ENCODE measurements at regions not wholly inside any gene's neighbourhood (a gene's known extent, or its start where the extent isn't known, plus 50 kb on each side); places are given as distances from the start of the nearest gene placed in this dataset.
"Not testable (repeated sequence)": the region's sequence is repeated elsewhere in the genome, so short reads cannot be mapped to it uniquely, and the experiment has no call there.

DNA sequence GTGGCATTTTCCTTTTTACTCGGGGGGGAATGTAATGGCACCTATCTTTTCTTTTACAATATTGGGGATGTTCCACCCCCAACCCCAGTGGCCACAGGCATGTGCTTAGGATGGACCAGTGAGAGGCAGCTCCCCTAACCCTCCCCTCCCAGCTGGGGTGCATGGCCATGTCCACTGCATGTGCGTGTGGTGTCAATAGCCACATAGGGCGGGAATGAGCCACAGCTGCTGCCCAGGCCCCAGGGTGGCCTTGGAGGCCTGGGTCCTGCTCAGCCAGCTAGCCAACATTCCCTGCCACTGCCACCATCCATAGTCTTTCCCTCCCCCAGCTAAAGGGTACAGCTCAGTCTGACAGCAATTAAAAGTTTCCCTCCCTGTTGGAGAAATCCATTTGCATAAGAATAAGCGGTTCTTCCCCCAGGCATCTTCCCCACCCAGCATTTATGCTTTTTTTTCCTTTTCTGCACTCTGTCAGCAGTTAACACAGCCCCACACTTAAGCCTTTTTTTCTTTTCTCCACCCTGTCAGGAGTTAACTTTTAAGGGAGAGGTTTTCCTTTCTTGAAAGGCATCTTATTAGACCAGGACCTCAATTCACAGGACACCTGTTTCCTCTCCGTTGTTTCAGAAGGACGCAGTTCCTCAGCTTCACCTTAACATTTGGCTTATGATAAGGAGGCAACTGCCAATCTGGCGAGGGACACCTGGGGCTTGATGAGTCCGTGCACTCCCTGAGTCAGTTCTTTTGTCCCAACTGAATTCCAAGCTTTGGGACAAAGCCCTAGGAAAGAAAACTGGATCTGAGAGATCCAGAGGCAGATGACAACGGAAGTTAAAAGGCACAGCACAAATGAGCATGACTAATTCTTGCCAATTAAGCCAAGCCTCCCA lies 121.4 kb downstream of the TPBG start:
- peak overlapping the region in 1 of 8 donors; percentile 2 for H3K4me3 Mint-ChIP-seq
- DNase-seq (no peak), ATAC-seq (ENCODE audit: low read depth in 2 of 2) (no peak)
- H3K9me3 Mint-ChIP-seq: peaks cover 4 to 35% (median 16%) of the 10 kb centered on the region in 7 donors
- peak overlapping the region in 1 of 6 donors; percentile 70 for H3K27ac Mint-ChIP-seq
- no peaks in the 10 kb centered on the region for H3K4me1 Mint-ChIP-seq
- H3K27me3 Mint-ChIP-seq: no peaks in the 10 kb centered on the region
- no peaks in the 10 kb centered on the region for H3K36me3 Mint-ChIP-seq

GRCh38 chr6:82487895-82488294 lies 124.3 kb downstream of the TPBG start:
- no peaks in the 10 kb centered on the region for H3K36me3 Mint-ChIP-seq
- DNase-seq (no peak), ATAC-seq (ENCODE audit: low read depth in 2 of 2) (no peak)
- H3K4me3 Mint-ChIP-seq: no peak overlapping the region
- H3K27me3 Mint-ChIP-seq: no peaks in the 10 kb centered on the region
- H3K9me3 Mint-ChIP-seq: peaks cover 4 to 37% (median 18%) of the 10 kb centered on the region in 7 donors
- H3K4me1 Mint-ChIP-seq: no peaks in the 10 kb centered on the region
- H3K27ac Mint-ChIP-seq: no peak overlapping the region

- no peak overlapping the region for H3K4me3 Mint-ChIP-seq
- H3K27ac Mint-ChIP-seq: no peak overlapping the region
- no peak for DNase-seq
- ATAC-seq (ENCODE audit: low read depth in 2 of 2): no peak
- H3K36me3 Mint-ChIP-seq: no peaks in the 10 kb centered on the region
- H3K9me3 Mint-ChIP-seq: peaks cover 4 to 37% (median 18%) of the 10 kb centered on the region in 7 donors
- no peaks in the 10 kb centered on the region for H3K4me1 Mint-ChIP-seq
- H3K27me3 Mint-ChIP-seq: no peaks in the 10 kb centered on the region
These were observed 124.8 kb downstream of the TPBG start for GRCh38 chr6:82488403-82488802.

DNA sequence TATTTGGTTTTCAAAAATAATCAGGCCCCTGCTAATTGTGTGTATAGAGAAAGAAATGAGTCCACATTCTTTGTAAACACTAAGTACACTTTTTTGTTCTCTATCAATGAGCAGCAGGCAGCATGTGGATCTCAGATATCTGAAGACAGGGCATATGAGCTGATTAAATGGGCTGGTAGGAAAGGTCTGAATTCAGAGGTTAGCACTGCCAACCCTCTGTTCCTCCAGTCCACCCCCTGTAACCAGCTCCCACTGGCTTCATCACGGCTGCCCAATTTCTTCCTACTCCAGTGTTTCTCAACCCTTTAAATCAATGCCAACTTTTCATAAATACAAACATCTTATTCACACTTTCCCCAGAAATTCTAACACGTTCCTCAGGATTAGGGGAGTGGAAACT lies 128.5 kb downstream of the TPBG start:
- DNase-seq (no peak), ATAC-seq (ENCODE audit: low read depth in 2 of 2) (no peak)
- Mint-ChIP-seq H3K9me3 (peaks cover 4 to 20% (median 8%) of the 10 kb centered on the region in 7 donors), H3K27me3 (no peaks in the 10 kb centered on the region), H3K36me3 (no peaks in the 10 kb centered on the region), H3K4me3 (no peak overlapping the region), H3K27ac (no peak overlapping the region), H3K4me1 (no peaks in the 10 kb centered on the region)

DNA sequence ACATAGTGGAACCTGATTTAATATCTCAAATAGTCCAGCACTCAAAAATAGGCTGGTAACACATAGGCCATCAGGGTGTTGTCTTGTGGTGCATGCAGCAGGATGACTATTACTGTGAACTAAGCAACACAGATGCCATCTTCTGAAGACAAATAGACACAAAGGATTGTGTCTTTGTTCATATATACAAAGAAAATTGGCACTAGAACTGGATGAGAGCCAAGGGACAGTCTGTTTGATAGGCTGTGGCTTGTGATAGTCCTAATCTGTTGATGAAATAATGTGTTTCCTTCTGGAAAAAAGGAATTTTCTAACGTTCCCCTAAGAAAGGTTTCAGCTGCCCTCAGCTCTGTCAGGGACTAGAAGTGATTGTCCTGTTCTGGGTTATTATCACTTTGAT lies 129.8 kb downstream of the TPBG start:
- peaks cover 2 to 16% (median 5%) of the 10 kb centered on the region in 7 donors for H3K9me3 Mint-ChIP-seq
- ATAC-seq (ENCODE audit: low read depth in 2 of 2): no peak
- H3K27ac Mint-ChIP-seq: no peak overlapping the region
- no peak overlapping the region for H3K4me3 Mint-ChIP-seq
- H3K27me3 Mint-ChIP-seq: no peaks in the 10 kb centered on the region
- H3K4me1 Mint-ChIP-seq: no peaks in the 10 kb centered on the region
- DNase-seq: no peak
- no peaks in the 10 kb centered on the region for H3K36me3 Mint-ChIP-seq

- H3K4me1 Mint-ChIP-seq: no peaks in the 10 kb centered on the region
- H3K27ac Mint-ChIP-seq: no peak overlapping the region
- H3K4me3 Mint-ChIP-seq: no peak overlapping the region
- H3K36me3 Mint-ChIP-seq: no peaks in the 10 kb centered on the region
- DNase-seq (no peak), ATAC-seq (ENCODE audit: low read depth in 2 of 2) (no peak)
- no peaks in the 10 kb centered on the region for H3K27me3 Mint-ChIP-seq
- peaks cover 2 to 12% (median 5%) of the 10 kb centered on the region in 7 donors for H3K9me3 Mint-ChIP-seq
These were observed 130.8 kb downstream of the TPBG start for GRCh38 chr6:82494367-82494766.

DNA sequence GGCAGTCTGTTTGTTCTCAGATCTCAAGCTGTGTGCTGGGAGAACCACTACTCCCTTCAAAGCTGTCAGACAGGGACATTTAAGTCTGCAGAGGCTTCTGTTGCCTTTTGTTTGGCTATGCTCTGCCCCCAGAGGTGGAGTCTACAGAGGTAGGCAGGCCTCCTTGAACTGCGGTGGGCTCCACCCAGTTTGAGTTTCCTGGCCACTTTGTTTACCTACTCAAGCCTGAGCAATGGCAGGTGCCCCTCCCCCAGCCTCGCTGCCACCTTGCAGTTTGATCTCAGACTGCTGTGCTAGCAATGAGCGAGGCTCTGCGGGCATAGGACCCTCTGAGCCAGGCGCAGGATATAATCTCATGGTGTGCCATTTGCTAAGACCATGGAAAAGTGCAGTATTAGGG lies 138.3 kb downstream of the TPBG start:
- H3K4me1 Mint-ChIP-seq; H3K4me3 Mint-ChIP-seq; H3K27ac Mint-ChIP-seq; ATAC-seq (ENCODE audit: low read depth in 2 of 2); DNase-seq; H3K27me3 Mint-ChIP-seq; H3K36me3 Mint-ChIP-seq: not testable (repeated sequence)
- H3K9me3 Mint-ChIP-seq: peaks cover 2 to 20% (median 3%) of the 10 kb centered on the region in 7 donors

DNA sequence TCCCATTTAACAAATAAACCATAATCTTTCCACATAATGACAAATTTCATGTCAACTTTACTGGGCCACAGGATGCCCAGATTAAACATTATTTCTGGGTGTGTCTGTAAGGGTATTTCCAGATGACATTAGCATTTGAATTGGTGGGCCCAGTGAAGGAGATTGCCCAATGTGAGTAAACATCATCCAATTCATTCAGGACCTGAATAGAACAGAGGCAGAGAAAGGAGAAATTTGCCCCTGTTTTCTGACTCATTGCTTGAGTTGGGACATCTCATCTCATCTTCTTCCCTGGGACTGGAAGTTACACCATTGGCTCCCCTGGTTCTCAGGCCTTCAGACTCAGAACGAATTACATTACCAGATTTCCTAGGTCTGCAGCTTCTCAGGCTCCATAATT lies 142.9 kb downstream of the TPBG start:
- Mint-ChIP-seq H3K27me3 (no peaks in the 10 kb centered on the region), H3K4me1 (no peaks in the 10 kb centered on the region), H3K9me3 (peaks cover 0 to 9% (median 4%) of the 10 kb centered on the region in 7 donors), H3K36me3 (no peaks in the 10 kb centered on the region), H3K27ac (no peak overlapping the region), H3K4me3 (no peak overlapping the region)
- no peak for ATAC-seq (ENCODE audit: low read depth in 2 of 2)
- DNase-seq: no peak

- Mint-ChIP-seq H3K4me1 (no peaks in the 10 kb centered on the region), H3K27ac (no peak overlapping the region), H3K27me3 (no peaks in the 10 kb centered on the region), H3K4me3 (no peak overlapping the region), H3K36me3 (no peaks in the 10 kb centered on the region), H3K9me3 (peaks cover 0 to 9% (median 4%) of the 10 kb centered on the region in 7 donors)
- ATAC-seq (ENCODE audit: low read depth in 2 of 2): no peak
- DNase-seq: no peak
These were observed 143.5 kb downstream of the TPBG start for GRCh38 chr6:82507112-82507511.

GRCh38 chr6:82511546-82511945 lies 147.9 kb downstream of the TPBG start:
- no peaks in the 10 kb centered on the region for H3K27me3 Mint-ChIP-seq
- H3K4me3 Mint-ChIP-seq: no peak overlapping the region
- H3K4me1 Mint-ChIP-seq: no peaks in the 10 kb centered on the region
- no peak overlapping the region for H3K27ac Mint-ChIP-seq
- peaks cover 5 to 15% (median 12%) of the 10 kb centered on the region in 7 donors for H3K9me3 Mint-ChIP-seq
- no peak for ATAC-seq (ENCODE audit: low read depth in 2 of 2)
- DNase-seq: no peak
- no peaks in the 10 kb centered on the region for H3K36me3 Mint-ChIP-seq

DNA sequence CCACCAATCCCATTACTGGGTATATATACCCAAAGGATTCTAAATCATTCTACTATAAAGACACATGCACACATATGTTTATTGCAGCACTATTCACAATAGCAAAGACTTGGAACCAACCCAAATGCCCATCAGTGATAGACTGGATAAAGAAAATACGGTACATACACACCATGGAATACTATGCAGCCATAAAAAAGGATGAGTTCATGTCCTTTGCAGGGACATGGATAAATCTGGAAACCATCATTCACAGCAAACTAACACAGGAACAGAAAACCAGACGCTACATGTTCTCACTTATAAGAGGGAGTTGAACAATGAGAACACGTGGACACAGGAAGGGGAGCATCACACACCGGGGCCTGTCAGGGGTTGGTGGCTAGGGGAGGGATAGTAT lies 154.3 kb downstream of the TPBG start:
- not testable (repeated sequence) for H3K4me1 Mint-ChIP-seq; DNase-seq; ATAC-seq (ENCODE audit: low read depth in 2 of 2); H3K27me3 Mint-ChIP-seq; H3K36me3 Mint-ChIP-seq; H3K27ac Mint-ChIP-seq; H3K4me3 Mint-ChIP-seq
- peaks cover 7 to 28% (median 18%) of the 10 kb centered on the region in 7 donors for H3K9me3 Mint-ChIP-seq

DNA sequence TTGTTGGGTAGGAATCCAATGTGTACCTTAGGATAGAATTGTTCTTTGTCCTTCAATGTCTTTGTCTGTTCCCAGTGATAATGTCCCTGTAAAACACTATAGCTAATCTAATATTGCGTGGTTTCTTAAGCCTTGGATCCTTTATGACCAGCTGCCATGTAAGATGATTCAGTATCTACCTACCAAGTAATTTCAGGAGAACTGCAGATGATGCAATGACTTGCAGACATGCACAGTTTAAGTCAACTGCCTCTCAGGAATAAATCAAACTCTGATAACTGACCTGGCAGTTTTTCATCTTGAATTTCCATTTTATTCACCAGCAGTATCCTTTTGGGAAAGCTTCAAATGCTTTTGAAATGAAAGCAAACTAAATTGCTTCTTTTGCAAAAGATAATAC lies 157.8 kb downstream of the TPBG start:
- no peak for ATAC-seq (ENCODE audit: low read depth in 2 of 2)
- H3K4me3 Mint-ChIP-seq: no peak overlapping the region
- H3K27ac Mint-ChIP-seq: no peak overlapping the region
- no peaks in the 10 kb centered on the region for H3K27me3 Mint-ChIP-seq
- H3K36me3 Mint-ChIP-seq: no peaks in the 10 kb centered on the region
- no peaks in the 10 kb centered on the region for H3K4me1 Mint-ChIP-seq
- peaks cover 1 to 20% (median 10%) of the 10 kb centered on the region in 7 donors for H3K9me3 Mint-ChIP-seq
- DNase-seq: no peak

GRCh38 chr6:82521861-82522260 lies 158.2 kb downstream of the TPBG start:
- DNase-seq: no peak

GRCh38 chr6:82524031-82524430 lies 160.4 kb downstream of the TPBG start:
- ATAC-seq (ENCODE audit: low read depth in 2 of 2): no peak
- no peaks in the 10 kb centered on the region for H3K27me3 Mint-ChIP-seq

More at GRCh38 chr6:82521861-82522260, 158.2 kb downstream of the TPBG start:
- no peak for ATAC-seq (ENCODE audit: low read depth in 2 of 2)
- H3K36me3 Mint-ChIP-seq: no peaks in the 10 kb centered on the region
- no peaks in the 10 kb centered on the region for H3K4me1 Mint-ChIP-seq
- no peak overlapping the region for H3K27ac Mint-ChIP-seq
- H3K4me3 Mint-ChIP-seq: no peak overlapping the region
- peaks cover 1 to 20% (median 10%) of the 10 kb centered on the region in 7 donors for H3K9me3 Mint-ChIP-seq
- no peaks in the 10 kb centered on the region for H3K27me3 Mint-ChIP-seq

More at GRCh38 chr6:82524031-82524430, 160.4 kb downstream of the TPBG start:
- no peak overlapping the region for H3K27ac Mint-ChIP-seq
- H3K9me3 Mint-ChIP-seq: peaks cover 0 to 16% (median 6%) of the 10 kb centered on the region in 7 donors
- no peaks in the 10 kb centered on the region for H3K4me1 Mint-ChIP-seq
- H3K36me3 Mint-ChIP-seq: no peaks in the 10 kb centered on the region
- H3K4me3 Mint-ChIP-seq: no peak overlapping the region
- DNase-seq: no peak
